ES-I3 (cell line): ENCODE measurements at regions not wholly inside any gene's neighbourhood (a gene's known extent, or its start where the extent isn't known, plus 50 kb on each side); places are given as distances from the start of the nearest gene placed in this dataset.

Source experiments
- H3K36me3 ChIP-seq: 2 replicates; pipeline ENCODE4 v1.6.1; 2013; ENCODE audit warnings: mild to moderate bottlenecking, low read length, control low read depth, moderate library complexity; ENCODE audit not compliant: insufficient read depth
- H3K4me1 ChIP-seq: 2 replicates; pipeline ENCODE4 v1.6.1; 2013; ENCODE audit warnings: mild to moderate bottlenecking, control low read depth, low read length; ENCODE audit not compliant: insufficient read depth
- H3K9ac ChIP-seq: 2 replicates; pipeline ENCODE4 v1.6.1; 2013; ENCODE audit warnings: low read depth, mild to moderate bottlenecking, low read length, moderate library complexity
- H3K9me3 ChIP-seq: 2 replicates; pipeline ENCODE4 v1.6.1; 2013; ENCODE audit warnings: mild to moderate bottlenecking, low read length, moderate library complexity; ENCODE audit not compliant: control insufficient read depth, insufficient read depth

GRCh38 chr22:48557473-48557872 is 1270.2 kb downstream of the BRD1 start:
- H3K4me1 ChIP-seq, result no peaks in the 10 kb centered on the region
- no peak overlapping the region for H3K9ac ChIP-seq
- no peaks in the 10 kb centered on the region for H3K36me3 ChIP-seq
- H3K9me3 ChIP-seq, result no peaks in the 10 kb centered on the region

- no peaks in the 10 kb centered on the region for H3K36me3 ChIP-seq
- H3K9me3 ChIP-seq, result no peaks in the 10 kb centered on the region
- no peaks in the 10 kb centered on the region for H3K4me1 ChIP-seq
- no peak overlapping the region for H3K9ac ChIP-seq
Measured at GRCh38 chr22:48556751-48557150, 1270.9 kb downstream of the BRD1 start.

GRCh38 chr22:48556222-48556621 is 1271.5 kb downstream of the BRD1 start:
- Histone ChIP-seq H3K9me3 (no peaks in the 10 kb centered on the region), H3K36me3 (no peaks in the 10 kb centered on the region)

GRCh38 chr22:48555606-48556005 is 1272.1 kb downstream of the BRD1 start:
- Histone ChIP-seq H3K9ac (no peak overlapping the region), H3K9me3 (no peaks in the 10 kb centered on the region), H3K36me3 (no peaks in the 10 kb centered on the region), H3K4me1 (no peaks in the 10 kb centered on the region)

More at GRCh38 chr22:48556222-48556621, 1271.5 kb downstream of the BRD1 start:
- Histone ChIP-seq H3K9ac (no peak overlapping the region), H3K4me1 (no peaks in the 10 kb centered on the region)

- Histone ChIP-seq H3K36me3 (no peaks in the 10 kb centered on the region), H3K4me1 (no peaks in the 10 kb centered on the region), H3K9ac (no peak overlapping the region), H3K9me3 (no peaks in the 10 kb centered on the region)
Measured at GRCh38 chr22:48554893-48555572, 1272.6 kb downstream of the BRD1 start.

GRCh38 chr22:48553694-48554308 is 1273.9 kb downstream of the BRD1 start:
- Histone ChIP-seq H3K4me1 (no peaks in the 10 kb centered on the region), H3K36me3 (no peaks in the 10 kb centered on the region), H3K9me3 (no peaks in the 10 kb centered on the region), H3K9ac (no peak overlapping the region)

GRCh38 chr22:48553119-48553518 is 1274.6 kb downstream of the BRD1 start:
- Histone ChIP-seq H3K9ac (no peak overlapping the region), H3K9me3 (no peaks in the 10 kb centered on the region), H3K4me1 (no peaks in the 10 kb centered on the region), H3K36me3 (no peaks in the 10 kb centered on the region)

GRCh38 chr22:48551716-48552268 is 1275.9 kb downstream of the BRD1 start:
- Histone ChIP-seq H3K4me1 (no peaks in the 10 kb centered on the region), H3K36me3 (no peaks in the 10 kb centered on the region), H3K9me3 (no peaks in the 10 kb centered on the region), H3K9ac (no peak overlapping the region)

GRCh38 chr22:48551061-48551460 is 1276.6 kb downstream of the BRD1 start:
- no peak overlapping the region for H3K9ac ChIP-seq
- H3K36me3 ChIP-seq, result no peaks in the 10 kb centered on the region
- no peaks in the 10 kb centered on the region for H3K9me3 ChIP-seq
- H3K4me1 ChIP-seq, result no peaks in the 10 kb centered on the region

GRCh38 chr22:48548391-48548790 is 1279.3 kb downstream of the BRD1 start:
- Histone ChIP-seq H3K9me3 (no peaks in the 10 kb centered on the region), H3K4me1 (no peaks in the 10 kb centered on the region), H3K9ac (no peak overlapping the region), H3K36me3 (no peaks in the 10 kb centered on the region)

- H3K36me3 ChIP-seq, result no peaks in the 10 kb centered on the region
- H3K9me3 ChIP-seq, result no peaks in the 10 kb centered on the region
- no peak overlapping the region for H3K9ac ChIP-seq
- H3K4me1 ChIP-seq, result no peaks in the 10 kb centered on the region
Measured at GRCh38 chr22:48547971-48548370, 1279.7 kb downstream of the BRD1 start.

- no peaks in the 10 kb centered on the region for H3K9me3 ChIP-seq
- no peaks in the 10 kb centered on the region for H3K4me1 ChIP-seq
- no peaks in the 10 kb centered on the region for H3K36me3 ChIP-seq
- H3K9ac ChIP-seq, result no peak overlapping the region
Measured at GRCh38 chr22:48546653-48547424, 1280.8 kb downstream of the BRD1 start.

- Histone ChIP-seq H3K36me3 (no peaks in the 10 kb centered on the region), H3K9ac (no peak overlapping the region), H3K4me1 (no peaks in the 10 kb centered on the region), H3K9me3 (no peaks in the 10 kb centered on the region)
Measured at GRCh38 chr22:48545987-48546386, 1281.7 kb downstream of the BRD1 start.

- H3K9me3 ChIP-seq, result no peaks in the 10 kb centered on the region
- H3K4me1 ChIP-seq, result no peaks in the 10 kb centered on the region
- no peaks in the 10 kb centered on the region for H3K36me3 ChIP-seq
- H3K9ac ChIP-seq, result no peak overlapping the region
Measured at GRCh38 chr22:48541401-48542098, 1286.1 kb downstream of the BRD1 start.
